Superior temporal gyrus (tissue), 1 donor: ENCODE measurements at regions not wholly inside any gene's neighbourhood (a gene's known extent, or its start where the extent isn't known, plus 50 kb on each side); places are given as distances from the start of the nearest gene placed in this dataset.

ENCODE experiments used
- DNase-seq: peaks from one replicate; pipeline ENCODE4 v3.0.0-alpha.2; 2016; ENCODE audit errors: extremely low spot score

DNA sequence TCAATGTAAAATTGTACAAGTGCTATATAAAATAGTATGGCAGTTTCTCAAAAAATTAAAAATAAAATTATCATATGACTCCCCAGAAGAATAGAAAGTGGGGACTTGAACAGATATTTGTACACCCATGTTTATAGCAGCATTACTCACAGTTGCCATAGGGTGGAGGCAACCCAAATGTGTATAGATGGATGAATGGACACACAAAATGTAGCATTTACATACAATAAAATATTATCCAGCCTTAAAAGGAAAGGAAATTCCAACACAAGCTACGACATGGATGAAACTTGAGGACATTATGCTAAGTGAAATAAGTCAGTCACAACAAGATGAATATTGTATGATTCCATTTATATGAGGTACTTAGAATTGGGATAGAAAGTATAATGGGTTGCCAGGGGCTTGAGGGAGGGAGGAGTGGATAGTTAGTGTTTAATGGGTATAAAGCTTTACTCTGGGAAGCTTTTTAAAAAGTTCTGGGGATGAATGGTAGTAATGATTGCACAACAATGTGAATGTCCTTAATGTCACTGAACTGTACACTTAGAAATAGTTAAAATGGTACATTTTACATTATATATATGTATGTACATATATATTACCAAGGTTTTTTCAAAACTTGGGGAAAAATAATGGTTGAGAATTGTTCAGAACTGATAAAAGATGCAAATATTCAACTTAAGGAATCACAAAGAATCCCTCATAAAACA lies 53.0 kb upstream of the ADORA3 start:
- DNase-seq: no peak

DNA sequence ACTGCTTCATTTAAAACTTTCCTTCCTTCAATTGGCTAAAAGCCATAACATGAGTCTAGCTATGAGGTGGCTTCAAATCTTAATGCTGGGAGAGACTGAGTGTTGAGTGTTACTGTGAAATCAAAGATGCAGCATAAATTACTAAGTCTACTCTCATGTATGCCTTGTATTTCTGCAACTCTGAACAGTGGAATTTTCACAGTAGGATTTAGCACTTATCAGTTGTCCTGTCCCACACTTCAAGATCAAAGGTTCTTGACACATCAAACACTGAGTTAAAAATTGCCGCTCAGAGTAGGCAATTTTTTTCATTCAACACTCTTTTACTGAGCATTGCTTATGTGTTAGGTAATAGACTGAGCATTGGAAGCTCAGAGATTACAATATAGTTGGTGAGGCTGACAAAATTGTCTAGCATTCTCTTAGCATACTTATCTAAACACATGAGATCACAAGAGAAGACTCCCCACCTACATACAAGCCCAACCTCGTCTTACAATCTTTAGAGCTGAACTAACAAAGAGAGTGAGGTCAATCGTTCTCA lies 56.4 kb upstream of the ADORA3 start:
- DNase-seq: no peak

DNA sequence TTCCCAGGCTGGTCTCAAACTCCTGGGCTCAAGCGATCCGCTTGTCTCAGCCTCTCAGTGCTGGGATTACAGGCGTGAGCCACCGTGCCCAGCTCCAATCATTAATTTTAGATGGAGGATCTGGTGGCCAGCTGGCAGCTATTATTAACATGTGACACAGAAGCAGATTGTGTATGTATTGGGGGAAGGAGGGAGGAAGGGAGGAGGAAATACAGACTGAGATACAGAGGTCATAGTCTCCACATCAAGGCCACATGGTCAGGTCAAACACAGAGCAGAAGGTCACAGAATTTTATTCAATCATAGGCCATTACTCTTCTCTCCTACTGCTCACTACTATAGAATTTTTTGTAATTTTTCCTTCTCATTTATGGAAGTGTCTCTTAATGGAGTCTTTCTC lies 57.9 kb upstream of the ADORA3 start:
- DNase-seq: no peak

DNA sequence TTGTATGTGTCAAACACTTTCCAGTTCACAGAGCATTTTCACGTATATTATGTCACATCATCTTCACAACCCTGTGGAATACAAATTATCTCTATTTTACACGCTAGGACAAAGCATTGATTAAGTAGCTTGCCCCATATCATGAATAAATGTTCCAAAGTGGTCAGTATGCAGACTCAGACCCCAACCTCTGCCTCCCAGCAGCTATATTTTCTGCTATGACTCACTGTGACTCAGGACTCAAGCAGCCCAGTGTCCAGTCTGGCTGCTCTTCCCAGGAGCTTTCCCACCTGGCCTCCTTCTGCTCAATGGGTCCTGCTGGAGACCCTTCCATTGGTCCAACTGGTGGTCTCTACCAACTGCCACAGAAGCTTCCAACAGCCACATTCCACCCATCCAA lies 56.0 kb upstream of the RAP1A start:
- no peak for DNase-seq

DNA sequence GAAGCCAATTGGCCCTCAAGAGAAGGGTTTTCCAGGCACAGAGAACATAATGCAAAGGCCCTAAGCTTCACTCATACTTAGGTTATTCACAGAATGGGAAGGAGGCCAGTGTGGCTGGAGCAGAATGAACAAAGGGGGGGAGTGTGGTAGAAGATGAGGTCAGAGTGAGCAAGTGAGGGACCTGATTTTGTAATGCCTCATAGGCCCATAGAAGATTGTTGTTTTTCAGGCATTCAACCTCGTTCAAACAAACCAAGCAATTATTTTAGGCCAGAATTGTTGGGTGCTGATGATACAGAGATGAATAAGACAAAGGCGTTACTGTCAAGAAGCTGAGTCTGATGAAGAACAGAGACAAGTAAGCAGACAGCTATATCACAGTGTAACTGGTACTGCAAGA lies 54.5 kb upstream of the RAP1A start:
- peak; percentile 86 for DNase-seq

DNA sequence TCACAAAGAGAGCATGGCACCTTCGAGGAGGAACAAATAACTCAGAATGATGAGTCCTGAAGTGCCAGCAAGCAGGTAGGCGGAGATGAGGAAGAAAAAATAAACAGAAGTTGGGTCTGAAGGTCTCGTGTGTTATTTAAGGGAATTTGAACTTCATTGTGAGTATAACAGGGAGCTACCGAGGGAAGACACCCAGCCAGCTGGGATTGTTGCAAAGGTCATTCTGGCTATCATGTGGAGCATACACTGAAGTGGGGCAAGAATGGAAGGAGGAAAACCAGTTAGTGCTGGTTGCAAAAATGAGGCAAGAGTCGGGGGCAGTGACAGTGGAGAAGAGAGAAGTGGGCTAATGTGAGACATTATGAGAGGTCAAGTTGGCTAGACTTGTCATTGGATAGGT lies 53.6 kb upstream of the RAP1A start:
- peak; percentile 25 for DNase-seq

DNA sequence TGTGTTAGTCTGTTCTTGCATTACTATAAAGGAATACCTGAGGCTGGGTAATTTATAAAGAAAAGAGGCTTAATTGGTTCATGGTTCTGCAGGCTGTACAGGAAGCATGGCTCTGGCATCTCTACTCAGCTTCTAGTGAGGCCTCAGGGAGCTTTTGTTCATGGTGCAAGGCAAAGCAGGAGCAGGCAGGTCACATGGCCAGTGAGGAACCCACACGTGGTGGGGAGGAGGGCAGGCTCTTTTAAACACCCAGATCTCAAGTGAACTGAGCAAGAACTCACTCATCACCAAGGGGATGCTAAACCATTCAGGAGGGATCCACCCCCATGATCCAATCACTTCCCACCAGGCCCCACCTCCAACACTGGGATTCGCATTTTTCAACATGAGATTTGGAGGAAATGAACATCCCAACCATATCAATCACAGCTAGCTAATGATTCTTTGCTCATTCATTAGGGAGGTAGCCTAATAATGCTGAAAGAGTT lies 51.4 kb upstream of the RAP1A start:
- no peak for DNase-seq
